Parathyroid adenoma (tissue), 2 donors: ENCODE measurements at regions not wholly inside any gene's neighbourhood (a gene's known extent, or its start where the extent isn't known, plus 50 kb on each side); places are given as distances from the start of the nearest gene placed in this dataset.

Source experiments
- H2AFZ ChIP-seq: fragments of 300-600 bp; sonication (generic); one replicate; pipeline ENCODE4 v1.7.0; 2017; ENCODE audit warnings: antibody characterized with exemption, mild to moderate bottlenecking
- H3K27ac ChIP-seq: fragments of 300-600 bp; sonication (generic); one replicate; pipeline ENCODE4 v1.7.0; 2017
- H3K27me3 ChIP-seq: fragments of 300-600 bp; sonication (generic); one replicate; pipeline ENCODE4 v1.7.0; 2017; ENCODE audit warnings: low read length; ENCODE audit not compliant: control insufficient read depth, insufficient read depth
- H3K36me3 ChIP-seq: fragments of 300-600 bp; sonication (generic); one replicate; pipeline ENCODE4 v1.7.0; 2017; ENCODE audit warnings: low read length; ENCODE audit not compliant: control insufficient read depth, insufficient read depth
- H3K4me1 ChIP-seq: fragments of 300-600 bp; sonication (generic); one replicate; pipeline ENCODE4 v1.7.0; 2017; ENCODE audit warnings: control low read depth
- H3K4me2 ChIP-seq: fragments of 300-600 bp; sonication (generic); one replicate; pipeline ENCODE4 v1.7.0; 2017; ENCODE audit warnings: low read length
- H3K4me3 ChIP-seq: fragments of 300-600 bp; sonication (generic); one replicate; pipeline ENCODE4 v1.7.0; 2017; ENCODE audit warnings: low read depth, low read length
- H3K79me2 ChIP-seq: fragments of 300-600 bp; sonication (generic); one replicate; pipeline ENCODE4 v1.7.0; 2017; ENCODE audit warnings: control low read depth
- H3K9ac ChIP-seq: fragments of 300-600 bp; sonication (generic); one replicate; pipeline ENCODE4 v1.7.0; 2017; ENCODE audit warnings: mild to moderate bottlenecking
- H3K9me3 ChIP-seq: fragments of 300-600 bp; sonication (generic); one replicate; pipeline ENCODE4 v1.7.0; 2017; ENCODE audit warnings: low read length; ENCODE audit not compliant: control insufficient read depth
- TF ChIP-seq, protein P1 (sequence below): fragments of 300-600 bp; sonication (generic); IDR thresholded peaks from one replicate; pipeline ENCODE4 v1.7.0; 2017; ENCODE audit warnings: antibody characterized with exemption, mild to moderate bottlenecking
- donor health status: primary hyperparathyroidism.

DNA sequence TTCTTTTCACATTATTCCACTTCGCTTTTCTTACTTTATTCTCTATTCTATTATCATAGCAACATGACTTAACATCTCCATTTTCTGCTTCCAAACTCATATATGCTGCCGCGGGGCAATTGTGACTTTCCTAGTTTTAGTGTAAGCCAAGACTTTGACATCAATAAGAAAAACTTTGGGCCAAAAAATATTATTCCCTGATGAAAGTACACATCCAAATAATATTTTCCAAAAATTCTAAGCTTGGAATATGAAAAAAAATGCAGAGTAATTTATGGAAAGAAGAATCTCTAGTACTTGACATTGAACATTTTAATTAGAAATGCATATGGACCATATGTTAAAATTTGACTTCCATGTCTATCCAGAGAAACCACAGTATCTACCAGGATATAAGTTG lies 995.1 kb upstream of the INTU start:
- Histone ChIP-seq H3K4me3 (no peak overlapping the region), H3K79me2 (no peaks in the 10 kb centered on the region), H3K27ac (no peak overlapping the region), H3K9me3 (no peaks in the 10 kb centered on the region), H3K9ac (no peak overlapping the region), H2AFZ (no peak overlapping the region), H3K4me2 (no peak overlapping the region), H3K27me3 (no peaks in the 10 kb centered on the region), H3K4me1 (no peaks in the 10 kb centered on the region), H3K36me3 (no peaks in the 10 kb centered on the region)
- TF ChIP-seq, protein P1, sequence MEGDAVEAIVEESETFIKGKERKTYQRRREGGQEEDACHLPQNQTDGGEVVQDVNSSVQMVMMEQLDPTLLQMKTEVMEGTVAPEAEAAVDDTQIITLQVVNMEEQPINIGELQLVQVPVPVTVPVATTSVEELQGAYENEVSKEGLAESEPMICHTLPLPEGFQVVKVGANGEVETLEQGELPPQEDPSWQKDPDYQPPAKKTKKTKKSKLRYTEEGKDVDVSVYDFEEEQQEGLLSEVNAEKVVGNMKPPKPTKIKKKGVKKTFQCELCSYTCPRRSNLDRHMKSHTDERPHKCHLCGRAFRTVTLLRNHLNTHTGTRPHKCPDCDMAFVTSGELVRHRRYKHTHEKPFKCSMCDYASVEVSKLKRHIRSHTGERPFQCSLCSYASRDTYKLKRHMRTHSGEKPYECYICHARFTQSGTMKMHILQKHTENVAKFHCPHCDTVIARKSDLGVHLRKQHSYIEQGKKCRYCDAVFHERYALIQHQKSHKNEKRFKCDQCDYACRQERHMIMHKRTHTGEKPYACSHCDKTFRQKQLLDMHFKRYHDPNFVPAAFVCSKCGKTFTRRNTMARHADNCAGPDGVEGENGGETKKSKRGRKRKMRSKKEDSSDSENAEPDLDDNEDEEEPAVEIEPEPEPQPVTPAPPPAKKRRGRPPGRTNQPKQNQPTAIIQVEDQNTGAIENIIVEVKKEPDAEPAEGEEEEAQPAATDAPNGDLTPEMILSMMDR, result no peak

DNA sequence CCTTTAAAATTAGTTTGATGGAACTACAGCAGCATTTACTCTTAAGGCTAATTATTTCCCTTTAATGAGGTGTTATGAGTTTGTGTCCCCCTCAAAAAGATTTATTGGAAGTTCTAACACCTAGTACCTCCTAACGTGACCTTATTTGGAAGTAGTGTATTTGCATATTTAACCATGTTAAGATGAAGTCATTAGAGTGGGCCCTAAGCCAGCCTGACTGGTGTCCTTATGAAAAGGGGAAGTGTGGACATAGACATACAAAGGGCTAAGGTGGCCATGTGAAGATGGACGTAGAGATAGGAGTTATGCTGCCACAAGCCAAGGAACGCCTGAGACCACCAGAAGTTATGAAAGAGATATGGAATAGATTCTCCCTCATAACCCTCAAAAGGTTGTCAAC lies 985.4 kb upstream of the INTU start:
- Histone ChIP-seq H3K4me2 (no peak overlapping the region), H3K36me3 (no peaks in the 10 kb centered on the region), H3K4me3 (no peak overlapping the region), H3K27me3 (no peaks in the 10 kb centered on the region), H3K9me3 (no peaks in the 10 kb centered on the region), H3K27ac (no peak overlapping the region), H3K4me1 (no peaks in the 10 kb centered on the region), H3K79me2 (no peaks in the 10 kb centered on the region), H3K9ac (no peak overlapping the region), H2AFZ (no peak overlapping the region)
- TF ChIP-seq, protein P1, result no peak

DNA sequence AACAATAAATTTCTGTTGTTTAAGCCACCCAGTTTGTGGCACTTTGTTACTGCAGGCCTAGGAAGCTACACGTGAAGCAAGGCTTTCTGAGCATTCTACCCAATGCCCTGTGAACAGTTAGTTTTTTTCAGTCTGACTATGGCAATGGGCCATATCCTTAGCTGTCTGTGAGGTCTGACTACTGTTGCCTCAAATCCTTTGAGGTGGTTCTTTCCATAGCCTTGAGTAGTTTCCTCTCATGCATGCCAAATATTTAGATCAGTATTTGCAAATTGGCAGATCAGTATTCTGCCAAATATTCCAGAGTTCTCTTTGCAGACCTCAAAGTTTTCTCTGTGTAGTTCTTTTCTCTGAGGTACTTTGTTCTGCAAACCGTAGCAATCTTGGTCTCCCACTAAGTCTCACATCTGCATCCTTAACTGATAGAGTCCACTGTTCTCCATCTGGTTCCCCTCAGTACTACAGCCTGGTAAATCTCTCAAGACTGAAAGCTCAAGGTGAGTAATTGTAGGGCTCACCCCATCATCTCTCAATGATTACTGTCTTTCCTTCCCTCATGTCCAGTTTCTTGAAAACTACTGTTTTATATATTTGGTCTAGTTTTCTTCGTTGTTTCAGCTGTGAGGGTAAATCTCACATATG lies 984.9 kb upstream of the INTU start:
- Histone ChIP-seq H2AFZ (no peak overlapping the region), H3K79me2 (no peaks in the 10 kb centered on the region), H3K36me3 (no peaks in the 10 kb centered on the region), H3K27ac (no peak overlapping the region), H3K9me3 (no peaks in the 10 kb centered on the region), H3K4me2 (no peak overlapping the region), H3K4me3 (no peak overlapping the region), H3K27me3 (no peaks in the 10 kb centered on the region), H3K4me1 (no peaks in the 10 kb centered on the region), H3K9ac (no peak overlapping the region)
- TF ChIP-seq, protein P1, result no peak

DNA sequence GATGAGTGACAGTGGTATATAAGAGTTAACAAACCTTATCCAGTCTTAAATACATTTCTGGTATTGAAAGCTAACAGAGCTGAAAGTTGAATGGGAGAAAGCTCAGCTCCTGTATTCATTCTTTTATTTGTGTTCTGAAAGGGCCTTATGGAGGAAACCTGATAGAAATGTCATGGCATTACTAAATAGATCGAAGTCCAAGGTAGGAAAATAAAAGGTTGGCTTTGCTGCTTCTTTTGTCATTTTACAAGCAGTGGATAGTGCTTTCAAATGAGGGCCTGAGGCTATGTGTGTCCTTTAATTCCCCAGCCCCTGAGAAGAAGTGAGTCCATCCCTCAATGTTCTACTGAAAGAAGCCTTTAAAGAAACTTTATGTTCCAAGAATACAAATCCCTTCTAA lies 974.3 kb upstream of the INTU start:
- Histone ChIP-seq H3K9ac (no peak overlapping the region), H2AFZ (no peak overlapping the region), H3K36me3 (no peaks in the 10 kb centered on the region), H3K4me2 (no peak overlapping the region), H3K79me2 (no peaks in the 10 kb centered on the region), H3K27ac (no peak overlapping the region), H3K27me3 (no peaks in the 10 kb centered on the region), H3K9me3 (no peaks in the 10 kb centered on the region), H3K4me1 (no peaks in the 10 kb centered on the region), H3K4me3 (no peak overlapping the region)
- TF ChIP-seq, protein P1, result no peak

DNA sequence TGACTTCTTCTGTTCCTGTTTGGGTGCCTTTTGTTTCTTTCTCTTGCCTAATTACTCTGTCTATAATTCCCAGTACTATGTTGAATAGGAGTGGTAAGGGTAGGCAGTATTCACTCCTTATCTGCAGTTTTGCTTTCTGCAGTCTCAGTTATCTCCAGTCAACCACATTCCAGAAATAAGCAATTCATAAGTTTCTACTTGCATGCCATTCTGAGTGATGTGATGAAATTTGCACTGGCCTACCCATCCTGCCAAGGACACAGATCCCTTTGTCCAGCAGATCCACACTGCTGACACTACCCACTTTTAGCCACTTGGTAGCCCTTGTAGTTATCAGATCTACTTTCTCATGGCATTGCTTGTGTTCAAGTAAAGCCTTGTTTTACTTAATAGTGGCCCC lies 971.6 kb upstream of the INTU start:
- no peak overlapping the region for H2AFZ ChIP-seq
- no peaks in the 10 kb centered on the region for H3K9me3 ChIP-seq
- no peak overlapping the region for H3K27ac ChIP-seq
- no peaks in the 10 kb centered on the region for H3K27me3 ChIP-seq
- no peaks in the 10 kb centered on the region for H3K36me3 ChIP-seq
- no peak overlapping the region for H3K4me3 ChIP-seq
- TF ChIP-seq, protein P1, result no peak
- no peaks in the 10 kb centered on the region for H3K4me1 ChIP-seq
- H3K79me2 ChIP-seq, result no peaks in the 10 kb centered on the region
- no peak overlapping the region for H3K9ac ChIP-seq
- H3K4me2 ChIP-seq, result no peak overlapping the region
